BLaER1 (cell line): ENCODE measurements at regions not wholly inside any gene's neighbourhood (a gene's known extent, or its start where the extent isn't known, plus 50 kb on each side); places are given as distances from the start of the nearest gene placed in this dataset.

Experiments used
- H3K27ac ChIP-seq: shearing (Covaris generic); formaldehyde crosslinking; 2 replicates; pipeline ENCODE4 v1.8.1; 2022
- H3K27me3 ChIP-seq: shearing (Covaris generic); formaldehyde crosslinking; 2 replicates; pipeline ENCODE4 v1.8.1; 2022
- H3K36me3 ChIP-seq: shearing (Covaris generic); formaldehyde crosslinking; 2 replicates; pipeline ENCODE4 v1.8.1; 2022
- H3K4me1 ChIP-seq: shearing (Covaris generic); formaldehyde crosslinking; 2 replicates; pipeline ENCODE4 v1.8.1; 2022
- H3K4me2 ChIP-seq: shearing (Covaris generic); formaldehyde crosslinking; 2 replicates; pipeline ENCODE4 v1.8.1; 2022
- H3K4me3 ChIP-seq: shearing (Covaris generic); formaldehyde crosslinking; 2 replicates; pipeline ENCODE4 v1.8.1; 2022
- H3K9ac ChIP-seq: shearing (Covaris generic); formaldehyde crosslinking; 2 replicates; pipeline ENCODE4 v1.8.1; 2022
- H3K9me3 ChIP-seq: shearing (Covaris generic); formaldehyde crosslinking; 2 replicates; pipeline ENCODE4 v1.8.1; 2022
- H4K20me1 ChIP-seq: shearing (Covaris generic); formaldehyde crosslinking; 2 replicates; pipeline ENCODE4 v1.8.1; 2022
- Cebpa-rat ChIP-seq: shearing (Covaris generic); IDR thresholded peaks from 2 replicates; pipeline ENCODE4 v1.8.1; 2022

DNA sequence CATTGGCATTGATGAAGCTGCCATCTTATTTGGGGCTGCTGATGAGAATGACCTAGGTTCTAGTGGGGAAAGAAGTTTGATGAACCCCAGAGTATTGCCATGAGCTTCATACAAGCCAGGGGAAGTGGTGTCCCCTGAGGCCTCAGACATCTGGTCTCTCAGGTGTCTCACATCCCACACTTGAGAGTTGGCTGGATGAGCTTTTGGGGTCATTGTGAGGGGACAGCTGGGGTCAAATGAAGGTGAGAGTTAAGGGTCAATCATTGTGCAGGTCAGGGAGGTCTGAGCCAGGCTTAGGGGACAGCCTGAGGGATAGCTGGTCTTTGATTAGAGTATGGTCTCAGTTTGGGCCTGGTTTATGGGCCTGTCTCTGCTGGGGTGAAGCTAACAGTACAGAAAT, 336.5 kb downstream of the CYP26B1 start:
- no peaks in the 10 kb centered on the region for H3K36me3 ChIP-seq
- H3K27ac ChIP-seq = no peak overlapping the region
- no peak overlapping the region for H3K4me3 ChIP-seq
- H3K4me2 ChIP-seq = peak overlapping the region; percentile 15; the same call in 1 of the 2 replicates
- H3K4me1 ChIP-seq = peaks cover 26% of the 10 kb centered on the region
- H4K20me1 ChIP-seq = no peaks in the 10 kb centered on the region
- H3K27me3 ChIP-seq = no peaks in the 10 kb centered on the region
- H3K9me3 ChIP-seq = no peaks in the 10 kb centered on the region
- TF ChIP-seq Cebpa-rat = no peak
- H3K9ac ChIP-seq = no peak overlapping the region

DNA sequence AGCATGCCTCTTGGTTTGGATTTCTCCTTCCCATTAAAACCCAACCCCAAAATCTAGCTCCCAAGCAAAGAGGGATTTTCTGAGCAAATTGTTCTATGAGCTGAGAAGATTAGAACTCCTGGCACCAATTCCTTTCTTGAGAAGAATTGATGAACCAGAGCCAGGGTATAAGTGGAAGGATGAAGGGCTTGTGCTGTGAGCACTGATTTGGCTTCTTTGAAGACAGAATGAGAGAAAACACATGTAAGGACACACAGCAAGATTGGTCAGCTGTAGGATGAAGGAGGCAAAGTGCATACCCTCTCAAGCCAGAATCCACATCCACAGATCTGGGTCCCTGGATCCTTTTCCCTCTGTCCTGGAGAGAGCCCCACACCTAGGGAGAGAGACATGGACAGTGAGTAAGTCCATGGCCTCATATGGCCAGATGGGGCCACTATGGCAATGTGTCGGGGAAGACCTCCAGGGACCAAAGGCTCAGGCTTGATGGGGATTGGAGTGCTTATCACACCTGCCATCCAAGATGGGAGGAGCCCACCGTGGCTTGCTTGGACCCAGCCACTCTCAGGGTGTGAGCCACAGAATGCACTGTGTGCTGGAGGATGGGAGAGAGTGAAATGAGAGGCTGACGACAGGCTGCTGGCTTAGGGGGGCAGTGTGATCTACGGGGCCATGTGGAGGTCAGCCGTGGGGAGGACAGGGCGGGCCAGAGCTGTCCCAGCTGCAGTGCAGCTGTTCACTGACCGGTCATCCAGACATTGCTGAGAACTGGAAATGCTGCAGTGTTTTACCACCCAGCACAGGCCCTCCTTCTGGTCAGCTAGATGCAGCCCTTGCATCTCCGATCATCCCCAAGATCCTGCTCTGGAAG, 339.8 kb downstream of the CYP26B1 start:
- TF ChIP-seq Cebpa-rat = no peak
- Histone ChIP-seq H3K36me3 (no peaks in the 10 kb centered on the region), H3K4me1 (peaks cover 9% of the 10 kb centered on the region), H3K9ac (no peak overlapping the region), H4K20me1 (no peaks in the 10 kb centered on the region), H3K9me3 (no peaks in the 10 kb centered on the region), H3K4me2 (no peak overlapping the region), H3K27ac (no peak overlapping the region), H3K4me3 (no peak overlapping the region), H3K27me3 (no peaks in the 10 kb centered on the region)

DNA sequence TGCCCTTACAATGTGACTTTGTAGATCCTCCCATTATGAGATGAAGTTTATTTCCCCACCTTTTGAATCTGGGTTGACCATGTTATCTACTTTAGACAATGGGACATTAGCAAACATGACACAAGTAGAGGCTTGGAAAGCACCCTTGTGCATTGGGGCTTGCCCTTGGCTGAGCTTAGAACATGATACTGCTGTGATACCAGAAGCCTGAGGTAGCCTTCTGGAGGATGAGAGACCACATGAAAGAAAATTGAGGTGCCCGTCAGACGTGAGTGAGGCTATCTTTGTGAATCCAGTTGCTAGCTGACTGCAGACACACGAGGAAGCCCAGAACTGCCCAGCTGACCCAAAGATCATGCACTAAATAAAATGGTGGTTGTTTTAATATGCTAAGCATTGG, 341.2 kb downstream of the CYP26B1 start:
- H3K4me3 ChIP-seq = no peak overlapping the region
- H3K27me3 ChIP-seq = no peaks in the 10 kb centered on the region
- H3K36me3 ChIP-seq = no peaks in the 10 kb centered on the region
- H3K27ac ChIP-seq = no peak overlapping the region
- H3K9me3 ChIP-seq = no peaks in the 10 kb centered on the region
- H3K4me2 ChIP-seq = no peak overlapping the region
- no peaks in the 10 kb centered on the region for H4K20me1 ChIP-seq
- H3K9ac ChIP-seq = no peak overlapping the region
- TF ChIP-seq Cebpa-rat = no peak
- peaks cover 16% of the 10 kb centered on the region for H3K4me1 ChIP-seq

DNA sequence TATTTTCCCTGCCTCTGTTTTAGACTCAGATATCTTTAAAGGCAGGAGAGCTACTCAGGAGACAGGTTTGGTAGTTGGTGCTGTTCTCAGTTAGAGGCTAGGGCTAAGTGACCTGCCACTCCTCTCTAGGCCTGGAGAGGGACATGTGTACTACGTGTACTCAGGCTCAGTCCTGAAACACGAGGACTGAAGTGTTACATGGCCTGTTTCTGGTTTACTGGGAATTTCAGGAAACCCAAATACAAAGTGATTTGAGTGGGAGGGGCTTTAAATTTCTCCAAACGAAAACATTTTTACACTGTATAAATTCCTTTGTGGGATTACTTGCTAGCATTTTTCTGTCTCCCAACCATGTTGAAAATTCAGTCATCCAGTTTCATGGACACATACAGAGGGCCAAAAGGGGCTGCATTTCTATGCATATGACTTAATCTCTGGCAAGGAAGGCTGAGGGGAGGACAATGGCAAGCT, 343.3 kb downstream of the CYP26B1 start:
- no peak overlapping the region for H3K9ac ChIP-seq
- no peak overlapping the region for H3K27ac ChIP-seq
- H3K9me3 ChIP-seq = no peaks in the 10 kb centered on the region
- H3K4me2 ChIP-seq = no peak overlapping the region
- H3K4me3 ChIP-seq = no peak overlapping the region
- H4K20me1 ChIP-seq = no peaks in the 10 kb centered on the region
- H3K4me1 ChIP-seq = peaks cover 7% of the 10 kb centered on the region; the same call in 1 of the 2 replicates
- H3K36me3 ChIP-seq = no peaks in the 10 kb centered on the region
- TF ChIP-seq Cebpa-rat = no peak
- H3K27me3 ChIP-seq = no peaks in the 10 kb centered on the region

DNA sequence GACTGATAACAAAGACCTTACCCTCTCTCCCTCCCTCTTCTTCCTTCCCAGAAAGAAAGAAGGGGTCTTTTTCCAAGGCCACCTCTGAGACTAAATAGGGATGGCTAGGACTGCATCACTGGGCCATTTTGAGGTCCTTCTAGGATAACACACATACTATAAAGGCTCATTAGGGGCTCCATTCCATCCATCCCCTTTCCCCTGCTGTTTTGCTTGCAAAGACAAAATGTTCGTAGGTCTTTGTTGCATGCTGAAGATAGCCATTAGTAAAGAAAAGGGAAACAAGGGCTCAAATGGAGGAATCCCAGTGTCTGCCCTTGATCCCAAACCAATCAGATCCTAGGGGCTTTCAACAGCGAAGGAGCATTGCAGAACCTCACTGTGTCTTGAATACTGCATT, 344.3 kb downstream of the CYP26B1 start:
- Histone ChIP-seq H3K27me3 (no peaks in the 10 kb centered on the region), H3K9me3 (no peaks in the 10 kb centered on the region), H3K27ac (no peak overlapping the region), H3K4me1 (peaks cover 7% of the 10 kb centered on the region; the same call in 1 of the 2 replicates), H3K9ac (no peak overlapping the region), H3K4me2 (no peak overlapping the region), H4K20me1 (no peaks in the 10 kb centered on the region), H3K4me3 (no peak overlapping the region), H3K36me3 (no peaks in the 10 kb centered on the region)
- no peak for TF ChIP-seq Cebpa-rat

DNA sequence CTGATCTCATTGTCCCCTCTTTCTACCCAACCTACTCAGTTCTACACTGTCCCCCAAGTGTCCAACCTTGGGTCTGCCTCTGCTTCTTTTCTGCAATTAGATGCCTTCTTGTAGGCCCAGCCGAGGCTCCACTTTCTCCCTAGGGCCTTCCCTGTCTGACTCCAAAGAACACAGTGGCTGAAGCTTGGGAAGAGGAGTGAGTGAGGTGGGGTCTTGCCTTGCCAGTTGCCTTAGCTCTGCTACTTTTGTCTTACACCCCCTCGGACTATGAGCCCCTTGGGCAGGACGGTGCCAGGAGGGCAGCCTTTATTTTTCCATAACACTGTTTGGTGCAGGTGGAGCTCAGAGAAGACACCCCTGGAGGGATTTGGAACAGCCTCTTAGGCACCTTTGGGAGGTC, 345.1 kb downstream of the CYP26B1 start:
- Histone ChIP-seq H3K4me1 (peaks cover 8% of the 10 kb centered on the region; the same call in 1 of the 2 replicates), H3K9ac (no peak overlapping the region), H3K4me3 (no peak overlapping the region), H3K4me2 (no peak overlapping the region), H3K27ac (no peak overlapping the region), H3K36me3 (no peaks in the 10 kb centered on the region), H4K20me1 (no peaks in the 10 kb centered on the region), H3K27me3 (no peaks in the 10 kb centered on the region), H3K9me3 (no peaks in the 10 kb centered on the region)
- no peak for TF ChIP-seq Cebpa-rat

DNA sequence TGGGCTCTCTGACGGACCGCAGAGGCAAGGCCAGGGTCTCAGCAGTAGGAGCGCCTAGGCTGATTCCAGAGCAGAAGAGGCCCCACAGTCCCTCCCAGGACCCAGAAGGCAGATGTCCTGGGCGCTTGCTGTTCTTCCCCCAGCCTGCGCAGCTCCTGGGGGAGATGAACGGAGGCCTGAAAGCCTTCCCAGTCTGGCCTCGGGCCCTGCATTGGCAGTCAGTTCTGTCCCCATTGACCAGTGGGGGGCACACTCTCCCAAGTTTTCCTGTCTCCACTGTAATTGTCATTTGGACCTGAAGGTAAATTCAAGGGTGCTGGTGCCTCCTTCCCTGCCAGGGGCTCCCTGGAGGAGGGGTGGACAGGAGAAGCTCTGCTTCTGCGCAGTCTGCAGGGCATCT, 345.7 kb downstream of the CYP26B1 start:
- no peaks in the 10 kb centered on the region for H4K20me1 ChIP-seq
- H3K36me3 ChIP-seq = no peaks in the 10 kb centered on the region
- H3K9me3 ChIP-seq = no peaks in the 10 kb centered on the region
- H3K9ac ChIP-seq = no peak overlapping the region
- H3K4me2 ChIP-seq = no peak overlapping the region
- no peak overlapping the region for H3K27ac ChIP-seq
- no peak for TF ChIP-seq Cebpa-rat
- peaks cover 13% of the 10 kb centered on the region for H3K4me1 ChIP-seq
- no peak overlapping the region for H3K4me3 ChIP-seq
- no peaks in the 10 kb centered on the region for H3K27me3 ChIP-seq

DNA sequence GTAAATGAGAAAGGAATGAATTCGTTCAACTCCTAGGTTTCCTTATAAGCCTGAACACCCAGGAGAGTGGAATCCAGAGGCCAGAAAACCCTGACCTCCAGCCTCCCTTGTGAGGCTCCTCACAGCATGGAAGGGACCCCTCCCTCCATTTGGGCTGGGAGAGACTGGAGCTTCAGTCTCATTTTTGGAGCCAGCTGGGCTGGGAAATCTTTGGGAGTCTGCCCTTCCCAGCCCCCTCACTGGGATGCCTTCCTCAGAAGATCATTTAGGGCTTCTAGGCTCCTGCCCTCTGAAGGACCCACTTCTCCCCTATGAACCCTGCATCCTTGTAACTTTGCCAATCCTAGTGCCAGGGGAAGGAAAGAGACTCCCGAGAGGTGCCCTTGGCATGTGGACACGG, 346.1 kb downstream of the CYP26B1 start:
- Histone ChIP-seq H3K27ac (no peak overlapping the region), H3K4me1 (peaks cover 18% of the 10 kb centered on the region), H3K36me3 (no peaks in the 10 kb centered on the region), H3K4me3 (no peak overlapping the region), H3K27me3 (no peaks in the 10 kb centered on the region), H3K4me2 (no peak overlapping the region), H3K9me3 (no peaks in the 10 kb centered on the region), H3K9ac (no peak overlapping the region), H4K20me1 (no peaks in the 10 kb centered on the region)
- no peak for TF ChIP-seq Cebpa-rat

DNA sequence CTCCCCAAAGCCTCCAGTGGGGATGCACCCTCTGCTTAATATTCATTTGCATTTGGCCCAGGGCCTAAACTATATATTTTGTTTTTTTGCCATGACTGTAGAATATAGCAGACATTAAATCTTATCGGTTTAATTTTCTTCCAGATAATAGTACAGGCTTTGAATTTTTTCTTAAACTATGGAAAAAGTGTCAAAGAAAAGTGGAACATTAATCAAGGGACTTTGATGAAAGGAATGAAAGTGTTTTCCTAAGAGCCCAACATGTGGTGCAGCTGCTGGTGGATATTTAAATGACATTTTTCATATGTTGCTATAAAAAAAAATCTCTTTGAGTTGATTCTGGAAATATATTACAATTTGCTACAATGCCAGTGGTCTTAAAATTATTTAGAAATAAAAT, 346.8 kb downstream of the CYP26B1 start:
- Histone ChIP-seq H3K27me3 (no peaks in the 10 kb centered on the region), H3K4me3 (no peak overlapping the region), H4K20me1 (no peaks in the 10 kb centered on the region), H3K9me3 (no peaks in the 10 kb centered on the region), H3K36me3 (no peaks in the 10 kb centered on the region), H3K9ac (no peak overlapping the region), H3K4me1 (peaks cover 25% of the 10 kb centered on the region), H3K27ac (no peak overlapping the region), H3K4me2 (no peak overlapping the region)
- TF ChIP-seq Cebpa-rat = no peak

DNA sequence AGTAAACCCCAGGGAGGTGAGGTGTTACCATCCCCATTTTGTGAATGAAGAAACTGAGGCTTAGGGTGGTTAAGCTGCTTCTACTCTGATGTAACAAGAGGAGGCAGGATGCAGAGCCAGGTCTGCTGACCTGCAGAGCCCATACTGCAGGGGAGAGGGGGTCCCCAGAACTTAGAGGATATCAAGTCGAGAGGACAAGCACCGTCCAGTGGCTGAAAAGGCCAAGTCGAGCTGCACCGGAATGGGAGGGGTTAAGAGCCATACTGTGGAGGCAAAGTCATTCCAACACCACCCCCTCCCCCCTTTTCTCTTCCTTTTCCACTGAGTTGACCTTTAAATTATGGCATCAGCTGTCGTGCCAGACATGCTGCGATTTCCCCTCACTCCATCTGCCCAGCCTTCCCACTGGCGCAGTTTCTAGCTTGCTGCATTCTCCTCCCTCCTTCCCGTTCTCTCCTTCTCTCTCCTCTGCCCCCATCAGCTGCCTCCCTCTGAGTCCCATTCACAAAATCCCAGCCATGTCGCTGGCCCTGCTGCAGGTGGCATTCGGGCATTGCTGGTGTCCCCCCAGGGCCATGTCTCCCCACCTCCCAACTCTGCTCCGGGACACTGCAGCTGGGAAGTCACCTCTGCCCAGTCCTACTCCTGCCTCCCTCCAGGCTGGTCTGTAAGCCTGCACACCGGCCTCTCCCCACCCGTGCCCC, 346.9 kb downstream of the DYSF start:
- Histone ChIP-seq H3K4me3 (no peak overlapping the region), H4K20me1 (no peaks in the 10 kb centered on the region), H3K4me1 (peaks cover 31% of the 10 kb centered on the region), H3K9me3 (no peaks in the 10 kb centered on the region), H3K4me2 (no peak overlapping the region), H3K27me3 (no peaks in the 10 kb centered on the region), H3K9ac (no peak overlapping the region), H3K36me3 (no peaks in the 10 kb centered on the region), H3K27ac (no peak overlapping the region)
- TF ChIP-seq Cebpa-rat = no peak
